Medulla oblongata (tissue), 1 donor: ENCODE measurements at regions not wholly inside any gene's neighbourhood (a gene's known extent, or its start where the extent isn't known, plus 50 kb on each side); places are given as distances from the start of the nearest gene placed in this dataset.
"Not testable (repeated sequence)": the region's sequence is repeated elsewhere in the genome, so short reads cannot be mapped to it uniquely, and the experiment has no call there.

ENCODE experiments used
- DNase-seq: peaks from one replicate; pipeline ENCODE4 v3.0.0-alpha.2; 2015; ENCODE audit errors: extremely low spot score

GRCh38 chr16:62392698-62393097 is 356.5 kb upstream of the CDH8 start:
- no peak for DNase-seq

DNA sequence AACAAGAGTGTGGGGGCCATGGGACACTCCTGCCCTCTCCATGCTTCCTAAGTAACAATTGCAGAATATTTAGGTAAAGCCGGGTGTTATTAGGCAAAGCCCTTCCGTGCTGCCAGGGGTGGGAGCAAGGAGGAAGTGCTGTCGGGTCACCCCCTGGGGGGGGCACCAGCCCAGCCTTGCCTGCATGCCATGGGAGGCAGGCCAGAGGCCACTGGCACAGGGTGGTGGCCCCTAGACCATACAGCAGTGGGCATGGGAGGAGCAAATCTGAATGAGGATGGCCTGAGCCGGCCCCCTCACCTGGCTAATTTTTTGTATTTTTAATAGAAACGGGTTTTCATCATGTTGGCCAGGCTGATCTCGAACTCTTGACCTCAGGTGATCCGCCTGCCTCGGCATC is 355.7 kb upstream of the CDH8 start:
- DNase-seq, result no peak

GRCh38 chr16:62391134-62391533 is 354.9 kb upstream of the CDH8 start:
- no peak for DNase-seq

GRCh38 chr16:62390214-62390613 is 354.0 kb upstream of the CDH8 start:
- DNase-seq, result no peak

GRCh38 chr16:62386411-62386810 is 350.2 kb upstream of the CDH8 start:
- no peak for DNase-seq

- no peak for DNase-seq
Measured at GRCh38 chr16:62383941-62384340, 347.7 kb upstream of the CDH8 start.

GRCh38 chr16:62370445-62370844 is 334.2 kb upstream of the CDH8 start:
- DNase-seq, result no peak

GRCh38 chr16:62363501-62363900 is 327.3 kb upstream of the CDH8 start:
- peak; percentile 47 for DNase-seq

DNA sequence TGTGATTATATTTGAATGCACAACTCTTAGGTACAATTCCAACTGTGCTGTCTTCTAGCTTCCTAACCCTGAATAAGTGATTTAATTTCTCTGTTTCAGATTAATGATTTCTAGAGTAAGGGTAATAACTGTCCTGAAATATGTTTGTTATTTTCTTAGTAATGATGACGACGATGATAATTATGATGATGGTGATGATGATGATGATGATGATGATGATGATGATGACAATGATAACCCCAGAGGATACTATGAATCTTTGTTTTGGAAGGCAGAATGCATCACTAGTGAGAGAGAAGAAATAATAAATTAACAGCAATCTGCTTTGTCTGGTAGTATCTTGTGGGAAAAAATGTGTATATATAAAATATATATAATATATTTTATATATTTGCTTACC is 317.1 kb upstream of the CDH8 start:
- no peak for DNase-seq

- no peak for DNase-seq
Measured at GRCh38 chr16:62342216-62342615, 306.0 kb upstream of the CDH8 start.

DNA sequence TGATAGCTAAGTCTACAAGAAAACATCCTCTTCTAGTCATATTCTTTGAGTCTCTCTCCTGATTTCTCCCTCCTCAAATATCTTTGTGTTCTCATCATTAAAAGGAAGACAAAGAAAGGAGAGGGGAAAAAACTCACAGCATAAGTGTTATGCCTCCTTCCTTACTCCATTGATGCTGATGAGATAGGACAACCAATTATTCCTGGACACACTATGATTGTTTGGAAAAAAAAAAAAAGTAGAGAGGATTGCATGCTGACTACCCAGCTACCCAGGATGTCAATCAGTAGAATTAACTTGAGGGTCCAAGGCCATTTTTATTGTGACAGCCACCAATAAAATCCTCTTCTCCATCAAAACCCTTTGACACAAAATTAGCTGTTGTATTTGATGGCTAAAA is 299.1 kb upstream of the CDH8 start:
- DNase-seq, result no peak

DNA sequence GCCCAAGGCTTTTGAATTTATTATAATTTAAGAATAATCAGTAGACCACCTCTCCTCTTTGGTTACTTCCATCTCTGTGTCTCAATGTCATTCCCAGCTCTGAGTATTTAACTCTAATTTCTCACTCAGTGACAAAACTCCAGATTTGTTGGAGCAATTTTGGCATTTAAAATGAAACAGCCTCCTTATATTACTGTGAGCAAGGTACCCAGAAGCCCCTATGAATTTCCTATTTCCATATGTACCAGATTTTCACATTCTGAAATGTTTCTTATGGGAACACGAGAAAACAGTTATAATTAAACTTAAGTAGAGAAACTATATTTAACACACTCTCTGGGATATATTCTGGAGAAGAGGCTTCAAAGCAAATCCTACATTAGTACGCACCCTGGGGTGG is 285.4 kb upstream of the CDH8 start:
- no peak for DNase-seq

DNA sequence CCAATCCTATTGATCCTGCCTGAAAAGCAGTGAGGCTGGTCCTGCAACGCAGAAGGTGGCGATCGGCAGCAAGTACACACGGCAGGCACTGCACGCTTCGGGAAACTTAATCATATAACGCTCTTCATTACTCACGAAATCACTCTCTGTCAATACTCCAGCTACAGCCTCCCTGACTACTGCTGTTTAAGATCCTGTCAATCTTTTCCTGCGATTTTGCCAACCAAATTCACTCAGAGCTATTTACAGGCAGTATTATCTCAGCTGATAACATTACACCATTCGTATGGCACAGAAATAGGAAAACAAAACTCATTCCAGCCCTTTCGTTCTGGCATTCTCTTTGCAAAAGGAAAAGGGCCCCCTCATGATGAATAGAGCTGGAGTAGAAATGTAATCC is 262.4 kb upstream of the CDH8 start:
- DNase-seq, result no peak

GRCh38 chr16:62294213-62294972 is 258.2 kb upstream of the CDH8 start:
- no peak for DNase-seq

- no peak for DNase-seq
Measured at GRCh38 chr16:62288990-62289629, 252.9 kb upstream of the CDH8 start.

DNA sequence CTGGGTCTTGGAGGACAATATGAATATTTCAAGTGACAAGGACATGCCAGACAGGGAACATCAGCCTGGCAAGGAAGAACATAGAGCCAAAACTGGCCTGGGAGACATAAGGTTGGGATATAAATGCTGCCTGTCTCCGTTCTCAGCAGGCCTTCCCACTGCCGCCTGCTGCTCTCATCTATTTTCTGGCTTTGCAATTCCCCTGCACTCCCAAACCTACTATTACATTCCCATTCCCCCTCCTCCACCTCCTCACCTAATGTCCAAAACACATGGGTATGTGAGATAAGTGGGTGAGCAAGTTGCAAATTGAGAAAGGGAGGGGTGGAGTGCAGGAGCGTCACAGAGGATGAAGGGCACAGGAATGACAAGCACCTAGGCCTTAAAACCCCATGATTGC is 244.3 kb upstream of the CDH8 start:
- DNase-seq, result no peak

DNA sequence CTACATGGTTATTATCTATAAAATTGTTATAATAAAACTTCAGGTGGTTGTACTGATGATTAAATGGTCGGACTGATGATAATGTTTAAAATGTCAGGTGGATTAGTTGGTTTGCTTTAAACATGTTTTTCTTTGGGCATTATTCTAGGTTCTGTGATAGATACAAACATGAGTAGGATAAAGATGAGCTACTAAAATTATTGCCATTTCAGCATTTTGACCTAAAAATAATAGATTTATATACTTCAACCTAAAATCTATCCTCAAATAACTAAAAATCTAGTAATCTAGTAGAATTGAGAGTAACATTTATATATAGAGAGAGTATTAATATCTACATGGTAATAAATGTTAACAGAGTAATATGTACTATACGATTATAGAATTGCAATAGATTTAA is 241.7 kb upstream of the CDH8 start:
- no peak for DNase-seq

DNA sequence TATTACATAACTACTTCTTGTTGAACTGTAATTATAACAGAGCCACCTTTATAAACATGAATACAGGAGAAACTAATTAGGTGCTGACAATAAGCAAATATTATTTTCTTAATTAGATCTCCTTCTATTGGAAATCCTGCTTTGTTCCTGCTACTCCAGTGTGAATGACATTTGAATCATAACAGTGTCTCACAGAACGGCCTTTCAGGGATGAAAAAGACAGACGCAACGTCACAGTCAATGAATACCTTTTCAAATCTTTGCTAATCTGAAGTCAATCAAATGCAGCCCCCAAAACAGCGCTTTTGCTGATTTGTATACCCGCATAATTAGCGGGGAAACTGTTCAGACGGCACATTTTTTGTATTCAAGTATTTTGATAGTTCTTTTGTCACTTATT is 240.4 kb upstream of the CDH8 start:
- no peak for DNase-seq

GRCh38 chr16:62272035-62272434 is 235.8 kb upstream of the CDH8 start:
- DNase-seq, result no peak

DNA sequence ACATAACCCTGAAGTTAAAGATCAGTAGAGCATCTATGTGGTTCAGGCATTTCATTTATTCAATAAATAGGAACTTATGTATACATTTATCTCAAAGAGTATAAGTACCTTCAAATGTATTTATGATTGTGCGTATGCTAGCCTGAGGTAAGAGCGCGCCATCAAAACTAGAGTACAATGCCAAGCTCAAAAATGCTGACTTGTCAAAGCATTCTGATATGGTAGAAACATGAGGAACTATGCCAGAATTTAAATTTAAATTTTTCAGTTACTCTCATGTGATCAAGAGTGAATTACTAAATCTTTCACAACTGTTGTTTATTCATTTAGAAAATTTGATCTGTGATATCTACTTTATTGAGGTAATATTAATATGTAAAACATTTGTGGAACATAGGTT is 225.5 kb upstream of the CDH8 start:
- DNase-seq, result no peak

DNA sequence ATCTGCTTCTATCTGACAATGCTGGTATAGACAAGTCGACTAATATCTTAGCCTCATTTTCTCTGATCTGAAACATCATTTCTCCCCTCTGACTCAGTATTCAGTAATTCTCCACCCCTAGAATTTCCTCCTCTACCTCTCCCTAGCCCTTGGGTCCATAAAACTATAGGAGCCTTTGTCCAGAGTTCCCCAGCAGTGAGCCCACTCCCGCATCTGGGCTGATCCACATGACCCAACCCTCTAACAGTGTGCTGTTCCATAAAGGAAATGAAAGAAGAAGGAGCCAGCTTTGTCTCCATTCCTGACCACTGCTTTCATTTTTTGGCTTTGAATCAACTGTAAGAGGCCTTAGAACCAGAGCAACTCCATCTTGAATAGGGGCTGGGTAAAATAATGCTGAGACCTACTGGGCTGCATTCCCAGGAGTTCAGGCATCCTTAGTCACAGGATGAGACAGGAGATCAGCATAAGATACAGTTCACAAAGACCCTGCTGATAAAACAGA is 222.7 kb upstream of the CDH8 start:
- not testable (repeated sequence) for DNase-seq

DNA sequence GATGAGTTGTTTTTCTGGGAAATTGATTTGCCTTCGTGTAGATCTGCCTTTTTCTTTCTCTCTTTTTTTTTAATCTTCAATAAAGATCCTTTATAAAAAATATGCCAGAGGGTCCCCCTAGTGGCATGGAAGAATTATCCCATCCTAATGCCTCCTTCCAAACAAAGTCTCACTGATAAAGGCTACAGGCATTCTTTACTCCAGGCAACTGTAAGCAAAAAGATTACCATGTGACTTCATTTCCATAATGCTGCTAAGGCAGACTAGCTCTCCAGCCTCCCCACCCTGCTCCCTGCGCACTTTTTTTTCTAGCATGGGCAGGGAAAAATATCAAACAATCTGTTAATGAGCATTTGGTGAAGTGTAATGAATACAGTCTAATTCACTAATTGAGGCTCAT is 220.2 kb upstream of the CDH8 start:
- peak; percentile 38 for DNase-seq

- no peak for DNase-seq
Measured at GRCh38 chr16:62254847-62255246, 218.6 kb upstream of the CDH8 start.

DNA sequence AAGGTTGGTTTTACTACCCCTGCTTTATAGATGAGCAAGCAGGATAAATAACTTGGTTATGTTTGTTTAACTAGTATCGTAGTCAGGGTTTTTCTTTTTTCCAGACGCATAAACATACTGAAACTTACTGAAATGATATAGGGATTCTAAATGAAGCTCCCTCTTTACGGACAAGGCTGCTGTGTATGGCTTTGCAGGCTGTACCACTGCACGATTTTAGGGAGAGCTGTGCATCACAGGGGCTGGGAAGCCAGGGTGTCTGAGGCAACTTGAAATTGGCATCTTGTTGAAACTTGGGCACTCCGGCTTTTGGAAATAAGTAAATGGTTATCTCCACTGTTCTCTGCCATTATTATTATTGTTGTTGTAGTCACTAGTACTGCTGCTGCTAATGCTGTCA is 218.1 kb upstream of the CDH8 start:
- DNase-seq, result no peak
